ENCODE measurements at regions not wholly inside any gene's neighbourhood (a gene's known extent, or its start where the extent isn't known, plus 50 kb on each side); places are given as distances from the start of the nearest gene placed in this dataset.

DNA sequence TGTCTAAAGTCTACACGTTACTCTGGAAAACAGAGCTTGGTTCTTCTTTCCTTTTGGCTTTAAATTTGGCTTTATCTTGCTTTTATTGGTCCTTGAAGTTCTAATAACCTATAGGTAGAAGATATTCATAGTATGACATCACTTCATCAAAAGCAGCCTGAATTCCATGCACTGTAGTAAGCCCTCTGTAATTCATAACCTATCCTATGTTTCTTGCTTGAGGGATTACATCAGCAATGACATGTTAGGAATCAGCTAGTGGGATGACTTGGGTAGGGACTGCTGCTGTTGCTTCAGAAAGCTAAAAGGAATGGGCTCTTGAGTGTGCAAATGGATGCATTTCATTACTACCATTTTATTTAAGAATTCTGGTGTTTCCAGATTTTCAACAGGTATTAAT lies 184.9 kb downstream of the PTEN start:
- TF ChIP-seq, protein P1, sequence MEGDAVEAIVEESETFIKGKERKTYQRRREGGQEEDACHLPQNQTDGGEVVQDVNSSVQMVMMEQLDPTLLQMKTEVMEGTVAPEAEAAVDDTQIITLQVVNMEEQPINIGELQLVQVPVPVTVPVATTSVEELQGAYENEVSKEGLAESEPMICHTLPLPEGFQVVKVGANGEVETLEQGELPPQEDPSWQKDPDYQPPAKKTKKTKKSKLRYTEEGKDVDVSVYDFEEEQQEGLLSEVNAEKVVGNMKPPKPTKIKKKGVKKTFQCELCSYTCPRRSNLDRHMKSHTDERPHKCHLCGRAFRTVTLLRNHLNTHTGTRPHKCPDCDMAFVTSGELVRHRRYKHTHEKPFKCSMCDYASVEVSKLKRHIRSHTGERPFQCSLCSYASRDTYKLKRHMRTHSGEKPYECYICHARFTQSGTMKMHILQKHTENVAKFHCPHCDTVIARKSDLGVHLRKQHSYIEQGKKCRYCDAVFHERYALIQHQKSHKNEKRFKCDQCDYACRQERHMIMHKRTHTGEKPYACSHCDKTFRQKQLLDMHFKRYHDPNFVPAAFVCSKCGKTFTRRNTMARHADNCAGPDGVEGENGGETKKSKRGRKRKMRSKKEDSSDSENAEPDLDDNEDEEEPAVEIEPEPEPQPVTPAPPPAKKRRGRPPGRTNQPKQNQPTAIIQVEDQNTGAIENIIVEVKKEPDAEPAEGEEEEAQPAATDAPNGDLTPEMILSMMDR (IDR thresholded peaks at IDR 0.05): no peak
- TF ChIP-seq ZFX (IDR thresholded peaks at IDR 0.05; ENCODE audit: borderline replicate concordance): no peak

Data from 22Rv1 (cell line).